Neural cell (in vitro differentiated cells): ENCODE measurements at regions not wholly inside any gene's neighbourhood (a gene's known extent, or its start where the extent isn't known, plus 50 kb on each side); places are given as distances from the start of the nearest gene placed in this dataset.
A peak's percentile ranks its signal among the peaks of the same experiment; 100 is the strongest.

Experiments used
- H2AFZ ChIP-seq: fragments of 200-600, 300-800 bp; sonication (generic), shearing (Covaris generic); 2 replicates; pipeline ENCODE4 v1.6.0; 2014; ENCODE audit warnings: low read depth, mild to moderate bottlenecking, antibody characterized with exemption, low read length, moderate library complexity
- H3F3A ChIP-seq: fragments of 200-600 bp; shearing (Covaris generic); 2 replicates; pipeline ENCODE4 v1.6.1; 2016; ENCODE audit warnings: mild to moderate bottlenecking, moderate library complexity, mixed read lengths, antibody characterized with exemption, low read length; ENCODE audit not compliant: insufficient read depth, poor library complexity, severe bottlenecking
- H3K27ac ChIP-seq: fragments of 200-600, 300-800 bp; sonication (generic), shearing (Covaris generic); 2 replicates; pipeline ENCODE4 v1.5.1; 2014; ENCODE audit warnings: mild to moderate bottlenecking, low read length, moderate library complexity
- H3K27me3 ChIP-seq: fragments of 300-800, 200-600 bp; sonication (generic), shearing (Covaris generic); 2 replicates; pipeline ENCODE4 v1.6.0; 2014; ENCODE audit warnings: mild to moderate bottlenecking, low read depth, low read length, moderate library complexity; ENCODE audit not compliant: insufficient read depth
- H3K36me3 ChIP-seq: fragments of 300-800, 200-600 bp; sonication (generic), shearing (Covaris generic); 2 replicates; pipeline ENCODE4 v1.5.1; 2014; ENCODE audit warnings: mild to moderate bottlenecking, antibody characterized with exemption, low read length, moderate library complexity; ENCODE audit not compliant: insufficient read depth
- H3K4me2 ChIP-seq: fragments of 300-800, 200-600 bp; sonication (generic), shearing (Covaris generic); 2 replicates; pipeline ENCODE4 v1.6.0; 2014; ENCODE audit warnings: mild to moderate bottlenecking, low read length
- H3K4me3 ChIP-seq: fragments of 300-800, 200-600 bp; sonication (generic), shearing (Covaris generic); 2 replicates; pipeline ENCODE4 v1.5.1; 2014; ENCODE audit warnings: mild to moderate bottlenecking, low read length, moderate library complexity
- H3K79me2 ChIP-seq: fragments of 200-600 bp; shearing (Covaris generic); replicated peaks from 2 replicates; pipeline ENCODE4 v1.6.0; 2014; ENCODE audit warnings: mild to moderate bottlenecking, low read length, moderate library complexity; ENCODE audit not compliant: insufficient read depth
- H3K9ac ChIP-seq: fragments of 300-800, 200-600 bp; sonication (generic), shearing (Covaris generic); 2 replicates; pipeline ENCODE4 v1.6.1; 2016; ENCODE audit warnings: mild to moderate bottlenecking, low read length, mixed read lengths
- H3K9me2 ChIP-seq: fragments of 200-600 bp; shearing (Covaris generic); 2 replicates; pipeline ENCODE4 v1.6.1; 2016; ENCODE audit warnings: mild to moderate bottlenecking, low read length, mixed read lengths; ENCODE audit not compliant: insufficient read depth
- H3K9me3 ChIP-seq: fragments of 200-600, 300-800 bp; sonication (generic), shearing (Covaris generic); 2 replicates; pipeline ENCODE4 v1.6.1; 2016; ENCODE audit warnings: mild to moderate bottlenecking, mixed run types, low read length, moderate library complexity, mixed read lengths
- H4K20me1 ChIP-seq: fragments of 200-600 bp; shearing (Covaris generic); 2 replicates; pipeline ENCODE4 v1.6.1; 2016; ENCODE audit warnings: mild to moderate bottlenecking, mixed run types; ENCODE audit not compliant: insufficient read depth
- EP300 ChIP-seq: fragments of 450-650 bp; conservative IDR thresholded peaks from 2 replicates; pipeline ENCODE4 v1.6.1; 2014; ENCODE audit warnings: antibody characterized with exemption, mild to moderate bottlenecking, moderate library complexity; ENCODE audit not compliant: poor library complexity, severe bottlenecking
- EZH2 ChIP-seq: fragments of 200-600, 300-800 bp; shearing (Covaris generic), sonication (generic); IDR thresholded peaks from 2 replicates; pipeline ENCODE4 v1.6.1; 2014; ENCODE audit warnings: antibody characterized with exemption, low read length, borderline replicate concordance, mild to moderate bottlenecking; ENCODE audit not compliant: insufficient read depth, poor library complexity, severe bottlenecking
- MXI1 ChIP-seq: fragments of 450-650 bp; conservative IDR thresholded peaks from 2 replicates; pipeline ENCODE4 v1.6.1; 2014; ENCODE audit warnings: antibody characterized with exemption, mild to moderate bottlenecking; ENCODE audit not compliant: poor library complexity, severe bottlenecking
- POLR2AphosphoS5 ChIP-seq: IDR thresholded peaks from 2 replicates; pipeline ENCODE4 v1.6.1; 2012
- RAD21 ChIP-seq: fragments of 450-650 bp; conservative IDR thresholded peaks from 2 replicates; pipeline ENCODE4 v1.6.1; 2014; ENCODE audit warnings: antibody characterized with exemption, mild to moderate bottlenecking, moderate library complexity
- SMC3 ChIP-seq: fragments of 450-650 bp; conservative IDR thresholded peaks from 2 replicates; pipeline ENCODE4 v1.6.1; 2014; ENCODE audit warnings: antibody characterized with exemption, mild to moderate bottlenecking, moderate library complexity; ENCODE audit not compliant: poor library complexity
- TAF1 ChIP-seq: IDR thresholded peaks from 2 replicates; pipeline ENCODE4 v1.6.1; 2012; ENCODE audit warnings: low read depth
- TF ChIP-seq, protein P1 (sequence below): IDR thresholded peaks from 2 replicates; pipeline ENCODE4 v1.6.1; 2012; ENCODE audit warnings: borderline replicate concordance
- TF ChIP-seq, protein P2 (sequence below): fragments of 450-650 bp; IDR thresholded peaks from 2 replicates; pipeline ENCODE4 v1.5.1; 2014; ENCODE audit warnings: antibody characterized with exemption, mild to moderate bottlenecking, moderate library complexity; ENCODE audit not compliant: poor library complexity, severe bottlenecking

DNA sequence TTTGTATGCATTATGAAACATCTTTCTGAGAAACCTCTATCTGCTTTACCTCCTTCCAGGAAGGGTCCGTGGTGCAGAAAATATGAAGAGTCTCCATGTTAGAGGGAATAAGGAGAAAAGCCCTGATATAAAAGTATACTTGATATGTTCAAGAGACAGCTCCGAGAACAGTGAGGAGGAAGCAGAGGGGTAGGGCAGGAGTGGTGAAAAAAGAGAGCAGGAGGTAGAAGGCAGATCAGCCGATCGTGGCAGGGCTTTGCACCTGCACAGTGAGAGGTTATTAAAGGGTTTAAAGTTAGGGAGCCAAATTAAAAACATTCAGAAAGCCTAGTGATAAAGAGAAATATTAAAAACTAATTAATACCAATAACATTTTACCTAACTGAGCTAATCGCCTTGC lies 419.7 kb downstream of the FAT4 start:
- no peak overlapping the region for H3K4me2 ChIP-seq
- peak overlapping the region; percentile 23 for H3K27ac ChIP-seq

DNA sequence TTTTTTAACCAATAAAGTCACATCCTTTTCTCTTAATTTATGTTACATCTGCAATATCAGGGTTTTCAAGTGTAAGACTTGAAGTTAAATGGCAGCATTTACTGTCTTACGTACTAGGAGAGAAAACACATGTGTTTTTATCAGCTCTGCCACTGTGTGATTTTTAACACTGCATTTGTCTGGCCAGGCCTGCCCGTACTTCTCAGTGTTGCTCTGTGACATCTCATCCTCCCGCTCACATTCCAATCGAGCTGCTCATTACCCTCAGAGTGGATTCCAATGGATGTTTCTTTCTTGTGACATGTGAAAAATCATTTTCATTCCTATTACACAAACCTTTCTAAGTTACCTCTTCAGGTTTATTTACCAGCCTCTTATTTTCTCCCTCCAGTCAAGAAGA lies 420.3 kb downstream of the FAT4 start:
- no peak overlapping the region for H3K4me2 ChIP-seq
- no peak overlapping the region for H2AFZ ChIP-seq

More for the DNA sequence above, 419.7 kb downstream of the FAT4 start:
- H3K9ac ChIP-seq: no peak overlapping the region
- peak overlapping the region; percentile 4 for H3K4me3 ChIP-seq
- H3K27me3 ChIP-seq: no peaks in the 10 kb centered on the region
- H3K9me3 ChIP-seq: no peaks in the 10 kb centered on the region
- no peak for TF ChIP-seq TAF1
- no peak for TF ChIP-seq RAD21
- no peak for TF ChIP-seq SMC3
- no peak for TF ChIP-seq POLR2AphosphoS5
- TF ChIP-seq EP300: no peak
- TF ChIP-seq, protein P1, sequence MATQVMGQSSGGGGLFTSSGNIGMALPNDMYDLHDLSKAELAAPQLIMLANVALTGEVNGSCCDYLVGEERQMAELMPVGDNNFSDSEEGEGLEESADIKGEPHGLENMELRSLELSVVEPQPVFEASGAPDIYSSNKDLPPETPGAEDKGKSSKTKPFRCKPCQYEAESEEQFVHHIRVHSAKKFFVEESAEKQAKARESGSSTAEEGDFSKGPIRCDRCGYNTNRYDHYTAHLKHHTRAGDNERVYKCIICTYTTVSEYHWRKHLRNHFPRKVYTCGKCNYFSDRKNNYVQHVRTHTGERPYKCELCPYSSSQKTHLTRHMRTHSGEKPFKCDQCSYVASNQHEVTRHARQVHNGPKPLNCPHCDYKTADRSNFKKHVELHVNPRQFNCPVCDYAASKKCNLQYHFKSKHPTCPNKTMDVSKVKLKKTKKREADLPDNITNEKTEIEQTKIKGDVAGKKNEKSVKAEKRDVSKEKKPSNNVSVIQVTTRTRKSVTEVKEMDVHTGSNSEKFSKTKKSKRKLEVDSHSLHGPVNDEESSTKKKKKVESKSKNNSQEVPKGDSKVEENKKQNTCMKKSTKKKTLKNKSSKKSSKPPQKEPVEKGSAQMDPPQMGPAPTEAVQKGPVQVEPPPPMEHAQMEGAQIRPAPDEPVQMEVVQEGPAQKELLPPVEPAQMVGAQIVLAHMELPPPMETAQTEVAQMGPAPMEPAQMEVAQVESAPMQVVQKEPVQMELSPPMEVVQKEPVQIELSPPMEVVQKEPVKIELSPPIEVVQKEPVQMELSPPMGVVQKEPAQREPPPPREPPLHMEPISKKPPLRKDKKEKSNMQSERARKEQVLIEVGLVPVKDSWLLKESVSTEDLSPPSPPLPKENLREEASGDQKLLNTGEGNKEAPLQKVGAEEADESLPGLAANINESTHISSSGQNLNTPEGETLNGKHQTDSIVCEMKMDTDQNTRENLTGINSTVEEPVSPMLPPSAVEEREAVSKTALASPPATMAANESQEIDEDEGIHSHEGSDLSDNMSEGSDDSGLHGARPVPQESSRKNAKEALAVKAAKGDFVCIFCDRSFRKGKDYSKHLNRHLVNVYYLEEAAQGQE: no peak
- TF ChIP-seq, protein P2, sequence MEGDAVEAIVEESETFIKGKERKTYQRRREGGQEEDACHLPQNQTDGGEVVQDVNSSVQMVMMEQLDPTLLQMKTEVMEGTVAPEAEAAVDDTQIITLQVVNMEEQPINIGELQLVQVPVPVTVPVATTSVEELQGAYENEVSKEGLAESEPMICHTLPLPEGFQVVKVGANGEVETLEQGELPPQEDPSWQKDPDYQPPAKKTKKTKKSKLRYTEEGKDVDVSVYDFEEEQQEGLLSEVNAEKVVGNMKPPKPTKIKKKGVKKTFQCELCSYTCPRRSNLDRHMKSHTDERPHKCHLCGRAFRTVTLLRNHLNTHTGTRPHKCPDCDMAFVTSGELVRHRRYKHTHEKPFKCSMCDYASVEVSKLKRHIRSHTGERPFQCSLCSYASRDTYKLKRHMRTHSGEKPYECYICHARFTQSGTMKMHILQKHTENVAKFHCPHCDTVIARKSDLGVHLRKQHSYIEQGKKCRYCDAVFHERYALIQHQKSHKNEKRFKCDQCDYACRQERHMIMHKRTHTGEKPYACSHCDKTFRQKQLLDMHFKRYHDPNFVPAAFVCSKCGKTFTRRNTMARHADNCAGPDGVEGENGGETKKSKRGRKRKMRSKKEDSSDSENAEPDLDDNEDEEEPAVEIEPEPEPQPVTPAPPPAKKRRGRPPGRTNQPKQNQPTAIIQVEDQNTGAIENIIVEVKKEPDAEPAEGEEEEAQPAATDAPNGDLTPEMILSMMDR: no peak
- no peak for TF ChIP-seq EZH2
- no peak for TF ChIP-seq MXI1
- H3K36me3 ChIP-seq: no peaks in the 10 kb centered on the region
- no peaks in the 10 kb centered on the region for H3K79me2 ChIP-seq
- no peaks in the 10 kb centered on the region for H3F3A ChIP-seq
- peak overlapping the region; percentile 12 for H2AFZ ChIP-seq
- H4K20me1 ChIP-seq: no peaks in the 10 kb centered on the region
- H3K9me2 ChIP-seq: no peaks in the 10 kb centered on the region

More for the DNA sequence above, 420.3 kb downstream of the FAT4 start:
- H3K9me2 ChIP-seq: no peaks in the 10 kb centered on the region
- peak overlapping the region; percentile 4 for H3K4me3 ChIP-seq
- no peaks in the 10 kb centered on the region for H3K36me3 ChIP-seq
- no peaks in the 10 kb centered on the region for H4K20me1 ChIP-seq
- H3K27me3 ChIP-seq: no peaks in the 10 kb centered on the region
- H3K27ac ChIP-seq: peak overlapping the region; percentile 23
- no peak overlapping the region for H3K9ac ChIP-seq
- TF ChIP-seq MXI1: peak; percentile 10
- no peak for TF ChIP-seq TAF1
- TF ChIP-seq SMC3: no peak
- TF ChIP-seq, protein P2: no peak
- peak; percentile 18 for TF ChIP-seq RAD21
- TF ChIP-seq, protein P1: peak; percentile 15
- TF ChIP-seq EP300: no peak
- no peak for TF ChIP-seq POLR2AphosphoS5
- no peak for TF ChIP-seq EZH2
- no peaks in the 10 kb centered on the region for H3K79me2 ChIP-seq
- no peaks in the 10 kb centered on the region for H3K9me3 ChIP-seq
- no peaks in the 10 kb centered on the region for H3F3A ChIP-seq
